WTC11 (cell line): ENCODE measurements at regions not wholly inside any gene's neighbourhood (a gene's known extent, or its start where the extent isn't known, plus 50 kb on each side); places are given as distances from the start of the nearest gene placed in this dataset.

Experiments
- ATAC-seq: fragments of 200-7000 bp; cut with Tn5 transposase; 2 replicates; pipeline ENCODE4 v1.10.0; 2021; ENCODE audit warnings: mild to moderate bottlenecking, moderate library complexity
- CTCF ChIA-PET: fragments of 300-600 bp; sonication (Branson Sonifier 250); formaldehyde crosslinking; loops from one replicate; lab custom pipeline; 2021; ENCODE audit warnings: antibody characterized with exemption; lab: Charles Lee
- POLR2A ChIA-PET: fragments of 350-600 bp; sonication (Branson Sonifier 250); formaldehyde crosslinking; loops from one replicate; lab custom pipeline; 2021; ENCODE audit warnings: antibody characterized with exemption; lab: Charles Lee
- DNase-seq: peaks from one replicate; pipeline ENCODE4 v3.0.0; 2021; ENCODE audit warnings: low spot score
- H3K27ac Mint-ChIP-seq: 2 replicates; pipeline ENCODE4 v1.8.0; 2021; ENCODE audit warnings: mixed read lengths
- H3K27me3 Mint-ChIP-seq: 2 replicates; pipeline ENCODE4 v1.8.0; 2021; ENCODE audit warnings: low read depth, mild to moderate bottlenecking, moderate library complexity, mixed read lengths
- H3K36me3 Mint-ChIP-seq: 2 replicates; pipeline ENCODE4 v1.8.0; 2021; ENCODE audit warnings: mixed read lengths
- H3K4me1 Mint-ChIP-seq: 2 replicates; pipeline ENCODE4 v1.8.0; 2022; ENCODE audit warnings: mixed read lengths
- H3K4me3 Mint-ChIP-seq: 2 replicates; pipeline ENCODE4 v1.8.0; 2021; ENCODE audit warnings: mild to moderate bottlenecking, moderate library complexity, mixed read lengths
- H3K9me3 Mint-ChIP-seq: 2 replicates; pipeline ENCODE4 v1.8.0; 2021; ENCODE audit warnings: mixed read lengths
- ARID4B ChIP-seq: sonication (generic); formaldehyde crosslinking; IDR thresholded peaks from 2 replicates; pipeline ENCODE4 v1.8.0; 2023; ENCODE audit warnings: missing genetic modification reagents, mild to moderate bottlenecking, borderline replicate concordance
- ETV6 ChIP-seq: sonication (generic); formaldehyde crosslinking; IDR thresholded peaks from 2 replicates; pipeline ENCODE4 v1.8.1; 2022; ENCODE audit warnings: mild to moderate bottlenecking, missing genetic modification reagents
- FOXK1 ChIP-seq: sonication (generic); formaldehyde crosslinking; IDR thresholded peaks from 2 replicates; pipeline ENCODE4 v1.8.0; 2022; ENCODE audit warnings: mild to moderate bottlenecking, moderate library complexity, missing genetic modification reagents
- GRHL2 ChIP-seq: fragments of 250-450 bp; sonication (Bioruptor Pico); IDR thresholded peaks from 2 replicates; pipeline ENCODE4 v1.8.0; 2022; ENCODE audit warnings: mild to moderate bottlenecking, moderate library complexity; ENCODE audit not compliant: insufficient replicate concordance, severe bottlenecking
- IRF2 ChIP-seq: sonication (generic); formaldehyde crosslinking; IDR thresholded peaks from 2 replicates; pipeline ENCODE4 v1.8.0; 2022; ENCODE audit warnings: low read depth, missing genetic modification reagents, borderline replicate concordance
- MXD4 ChIP-seq: fragments of 250-450 bp; sonication (Bioruptor Pico); IDR thresholded peaks from 2 replicates; pipeline ENCODE4 v1.8.0; 2021; ENCODE audit warnings: mild to moderate bottlenecking, moderate library complexity, borderline replicate concordance
- MYBL2 ChIP-seq: sonication (generic); formaldehyde crosslinking; IDR thresholded peaks from 2 replicates; pipeline ENCODE4 v1.8.1; 2023; ENCODE audit warnings: mild to moderate bottlenecking, moderate library complexity, missing genetic modification reagents
- NFATC4 ChIP-seq: fragments of 250-450 bp; sonication (Bioruptor Pico); IDR thresholded peaks from 2 replicates; pipeline ENCODE4 v1.9.0; 2021; ENCODE audit warnings: mild to moderate bottlenecking
- NFYB ChIP-seq: sonication (generic); formaldehyde crosslinking; conservative IDR thresholded peaks from 2 replicates; pipeline ENCODE4 v1.8.0; 2022; ENCODE audit warnings: low read depth, missing genetic modification reagents
- NR1H2 ChIP-seq: sonication (generic); formaldehyde crosslinking; IDR thresholded peaks from 2 replicates; pipeline ENCODE4 v1.9.0; 2021; ENCODE audit warnings: mild to moderate bottlenecking, moderate library complexity, missing genetic modification reagents
- RELA ChIP-seq: sonication (generic); formaldehyde crosslinking; IDR thresholded peaks from 2 replicates; pipeline ENCODE4 v1.8.1; 2022; ENCODE audit warnings: missing genetic modification reagents, mild to moderate bottlenecking, borderline replicate concordance
- SMAD4 ChIP-seq: sonication (generic); formaldehyde crosslinking; IDR thresholded peaks from 2 replicates; pipeline ENCODE4 v1.8.0; 2022; ENCODE audit warnings: mild to moderate bottlenecking, missing genetic modification reagents
- SOX15 ChIP-seq: fragments of 250-450 bp; sonication (Bioruptor Pico); IDR thresholded peaks from 2 replicates; pipeline ENCODE4 v1.9.0; 2021; ENCODE audit warnings: mild to moderate bottlenecking
- TP53 ChIP-seq: sonication (generic); formaldehyde crosslinking; IDR thresholded peaks from 2 replicates; pipeline ENCODE4 v1.8.1; 2023; ENCODE audit warnings: mild to moderate bottlenecking, missing genetic modification reagents
- ZBTB21 ChIP-seq: sonication (generic); formaldehyde crosslinking; IDR thresholded peaks from 2 replicates; pipeline ENCODE4 v1.8.1; 2023; ENCODE audit warnings: mild to moderate bottlenecking, missing genetic modification reagents, borderline replicate concordance
- ZNF532 ChIP-seq: fragments of 250-450 bp; sonication (Bioruptor Pico); IDR thresholded peaks from 2 replicates; pipeline ENCODE4 v1.9.0; 2021; ENCODE audit warnings: mild to moderate bottlenecking, borderline replicate concordance
- ZNF671 ChIP-seq: fragments of 250-450 bp; sonication (Bioruptor Pico); IDR thresholded peaks from 2 replicates; pipeline ENCODE4 v1.8.0; 2021; ENCODE audit warnings: mild to moderate bottlenecking
- TF ChIP-seq, protein P1 (sequence below): fragments of 200-600 bp; IDR thresholded peaks from 2 replicates; pipeline ENCODE4 v1.8.0; 2022; ENCODE audit warnings: antibody characterized with exemption

GRCh38 chr1:220336391-220337031, 64.3 kb upstream of the RAB3GAP2 start:
- ChIA-PET CTCF (interaction anchor here (0.9 to 2.7 kb wide), 3 partner anchors 10 to 396 kb away, joined by 3 to 13 read pairs (median 8); no protein-coding TSS in a partner anchor), POLR2A (no interaction called here)
- Mint-ChIP-seq H3K4me1 (peaks cover 54% of the 10 kb centered on the region), H3K9me3 (peaks cover 8% of the 10 kb centered on the region), H3K27ac (peak overlapping the region; percentile 99), H3K27me3 (no peaks in the 10 kb centered on the region; the same call in 1 of the 2 replicates), H3K4me3 (no peak overlapping the region), H3K36me3 (no peaks in the 10 kb centered on the region)
- DNase-seq (no peak), ATAC-seq (peak; percentile 3; the same call in 1 of the 2 replicates)
- TF ChIP-seq, protein P1, sequence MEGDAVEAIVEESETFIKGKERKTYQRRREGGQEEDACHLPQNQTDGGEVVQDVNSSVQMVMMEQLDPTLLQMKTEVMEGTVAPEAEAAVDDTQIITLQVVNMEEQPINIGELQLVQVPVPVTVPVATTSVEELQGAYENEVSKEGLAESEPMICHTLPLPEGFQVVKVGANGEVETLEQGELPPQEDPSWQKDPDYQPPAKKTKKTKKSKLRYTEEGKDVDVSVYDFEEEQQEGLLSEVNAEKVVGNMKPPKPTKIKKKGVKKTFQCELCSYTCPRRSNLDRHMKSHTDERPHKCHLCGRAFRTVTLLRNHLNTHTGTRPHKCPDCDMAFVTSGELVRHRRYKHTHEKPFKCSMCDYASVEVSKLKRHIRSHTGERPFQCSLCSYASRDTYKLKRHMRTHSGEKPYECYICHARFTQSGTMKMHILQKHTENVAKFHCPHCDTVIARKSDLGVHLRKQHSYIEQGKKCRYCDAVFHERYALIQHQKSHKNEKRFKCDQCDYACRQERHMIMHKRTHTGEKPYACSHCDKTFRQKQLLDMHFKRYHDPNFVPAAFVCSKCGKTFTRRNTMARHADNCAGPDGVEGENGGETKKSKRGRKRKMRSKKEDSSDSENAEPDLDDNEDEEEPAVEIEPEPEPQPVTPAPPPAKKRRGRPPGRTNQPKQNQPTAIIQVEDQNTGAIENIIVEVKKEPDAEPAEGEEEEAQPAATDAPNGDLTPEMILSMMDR, result no peak
- TF ChIP-seq FOXK1 (CRISPR knock-in tag) (no peak), IRF2 (CRISPR knock-in tag) (no peak), ZNF532 (no peak), ZNF671 (no peak), NFYB (CRISPR knock-in tag) (no peak), ETV6 (CRISPR knock-in tag) (no peak), SMAD4 (CRISPR knock-in tag) (no peak), MXD4 (CRISPR knock-in tag) (no peak), NFATC4 (CRISPR knock-in tag) (no peak), GRHL2 (CRISPR knock-in tag) (no peak), SOX15 (CRISPR knock-in tag) (no peak), TP53 (CRISPR knock-in tag) (no peak), ARID4B (CRISPR knock-in tag) (no peak), NR1H2 (CRISPR knock-in tag) (no peak), MYBL2 (CRISPR knock-in tag) (no peak), ZBTB21 (CRISPR knock-in tag) (no peak), RELA (CRISPR knock-in tag) (no peak)
